ENCODE measurements at regions not wholly inside any gene's neighbourhood (a gene's known extent, or its start where the extent isn't known, plus 50 kb on each side); places are given as distances from the start of the nearest gene placed in this dataset.

DNA sequence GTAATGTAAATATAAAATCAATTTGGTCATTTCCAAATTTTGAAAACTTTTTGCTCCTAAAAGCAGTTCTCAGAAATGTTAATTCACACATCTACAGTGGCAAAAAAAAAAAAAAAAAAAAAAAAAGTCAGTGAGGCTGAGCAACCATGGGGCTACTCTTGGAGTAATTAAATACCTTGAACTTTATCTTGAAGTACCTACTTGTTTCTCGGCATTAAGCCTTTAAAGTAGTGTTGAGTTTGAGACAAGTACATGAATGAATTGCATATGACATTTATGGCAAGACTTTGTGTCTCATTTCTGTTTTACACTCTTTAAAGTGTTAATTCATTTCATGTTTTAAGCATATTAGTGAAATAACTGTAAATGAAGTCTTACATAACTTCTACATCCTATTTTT, 613.3 kb downstream of the XIRP2 start:
- no peak for DNase-seq (ENCODE audit: low read depth)
- TF ChIP-seq, protein P1, sequence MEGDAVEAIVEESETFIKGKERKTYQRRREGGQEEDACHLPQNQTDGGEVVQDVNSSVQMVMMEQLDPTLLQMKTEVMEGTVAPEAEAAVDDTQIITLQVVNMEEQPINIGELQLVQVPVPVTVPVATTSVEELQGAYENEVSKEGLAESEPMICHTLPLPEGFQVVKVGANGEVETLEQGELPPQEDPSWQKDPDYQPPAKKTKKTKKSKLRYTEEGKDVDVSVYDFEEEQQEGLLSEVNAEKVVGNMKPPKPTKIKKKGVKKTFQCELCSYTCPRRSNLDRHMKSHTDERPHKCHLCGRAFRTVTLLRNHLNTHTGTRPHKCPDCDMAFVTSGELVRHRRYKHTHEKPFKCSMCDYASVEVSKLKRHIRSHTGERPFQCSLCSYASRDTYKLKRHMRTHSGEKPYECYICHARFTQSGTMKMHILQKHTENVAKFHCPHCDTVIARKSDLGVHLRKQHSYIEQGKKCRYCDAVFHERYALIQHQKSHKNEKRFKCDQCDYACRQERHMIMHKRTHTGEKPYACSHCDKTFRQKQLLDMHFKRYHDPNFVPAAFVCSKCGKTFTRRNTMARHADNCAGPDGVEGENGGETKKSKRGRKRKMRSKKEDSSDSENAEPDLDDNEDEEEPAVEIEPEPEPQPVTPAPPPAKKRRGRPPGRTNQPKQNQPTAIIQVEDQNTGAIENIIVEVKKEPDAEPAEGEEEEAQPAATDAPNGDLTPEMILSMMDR (IDR thresholded peaks at IDR 0.05; ENCODE audit: insufficient read depth, low read depth, low read length, missing control alignments) = no peak

DNA sequence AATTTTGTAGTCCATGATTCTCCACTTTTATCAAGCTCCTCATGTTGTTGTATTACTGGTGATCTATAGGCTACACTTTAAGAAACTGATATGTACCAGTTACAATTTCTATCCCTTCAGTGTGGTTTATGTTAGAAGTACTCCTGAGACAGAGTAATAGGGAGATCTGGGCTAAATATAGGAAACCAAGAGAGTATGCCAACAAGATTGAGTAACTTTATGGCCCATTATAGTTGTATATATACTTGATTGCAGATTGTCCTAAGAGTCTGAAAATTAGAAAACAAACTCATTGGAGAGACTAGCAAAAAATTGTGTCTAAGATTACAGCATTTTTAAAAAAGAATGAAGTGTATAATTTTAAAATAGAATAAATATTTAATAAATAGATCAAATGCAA, 605.6 kb downstream of the XIRP2 start:
- TF ChIP-seq, protein P1 (IDR thresholded peaks at IDR 0.05; ENCODE audit: insufficient read depth, low read depth, low read length, missing control alignments) = no peak
- H3K4me3 ChIP-seq (ENCODE audit: low read depth, low read length) = no peak overlapping the region
- no peak for DNase-seq (ENCODE audit: low read depth)

More for the DNA sequence above, 613.3 kb downstream of the XIRP2 start:
- H3K4me3 ChIP-seq (ENCODE audit: low read depth, low read length) = no peak overlapping the region

DNA sequence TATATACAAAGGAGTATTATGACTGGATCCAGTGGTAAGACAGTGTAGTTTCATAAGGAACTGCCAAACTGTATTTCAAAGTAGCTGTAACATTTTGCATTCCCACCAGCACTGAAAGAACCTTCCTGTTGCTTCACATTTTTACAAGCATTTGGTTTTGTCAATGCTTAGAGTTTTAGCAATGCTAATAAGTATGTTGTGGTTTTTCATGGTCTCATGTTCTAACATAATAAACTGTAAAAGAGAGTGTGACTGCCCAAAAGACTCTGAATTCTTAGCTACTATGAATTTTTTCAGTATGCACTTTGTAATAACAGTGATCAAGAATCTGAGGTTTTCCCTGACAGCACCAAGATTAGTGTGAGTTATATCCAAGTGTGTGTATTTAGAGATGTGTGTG, 604.2 kb downstream of the XIRP2 start:
- H3K4me3 ChIP-seq (ENCODE audit: low read depth, low read length) = no peak overlapping the region
- TF ChIP-seq, protein P1 (IDR thresholded peaks at IDR 0.05; ENCODE audit: insufficient read depth, low read depth, low read length, missing control alignments) = no peak
- DNase-seq (ENCODE audit: low read depth) = no peak

DNA sequence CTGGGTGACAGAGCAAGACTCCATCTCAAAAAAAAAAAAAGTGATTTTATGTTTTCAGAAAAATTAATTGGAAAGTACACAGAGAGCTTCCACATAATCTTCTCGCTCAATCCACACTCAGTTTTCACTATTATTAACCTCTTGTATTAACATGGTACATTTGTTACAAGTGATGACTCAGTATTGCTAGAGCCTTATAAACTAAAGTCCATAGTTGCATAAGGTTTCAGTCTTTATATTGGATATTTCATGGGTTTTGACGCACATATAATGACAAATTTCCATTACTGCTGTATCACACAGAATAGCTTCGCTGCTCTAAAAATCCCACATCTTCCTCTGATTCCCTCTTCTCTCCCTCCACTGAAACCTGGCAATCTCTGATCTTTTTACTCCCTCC, 603.5 kb downstream of the XIRP2 start:
- no peak overlapping the region for H3K4me3 ChIP-seq (ENCODE audit: low read depth, low read length)
- no peak for DNase-seq (ENCODE audit: low read depth)
- TF ChIP-seq, protein P1 (IDR thresholded peaks at IDR 0.05; ENCODE audit: insufficient read depth, low read depth, low read length, missing control alignments) = no peak

DNA sequence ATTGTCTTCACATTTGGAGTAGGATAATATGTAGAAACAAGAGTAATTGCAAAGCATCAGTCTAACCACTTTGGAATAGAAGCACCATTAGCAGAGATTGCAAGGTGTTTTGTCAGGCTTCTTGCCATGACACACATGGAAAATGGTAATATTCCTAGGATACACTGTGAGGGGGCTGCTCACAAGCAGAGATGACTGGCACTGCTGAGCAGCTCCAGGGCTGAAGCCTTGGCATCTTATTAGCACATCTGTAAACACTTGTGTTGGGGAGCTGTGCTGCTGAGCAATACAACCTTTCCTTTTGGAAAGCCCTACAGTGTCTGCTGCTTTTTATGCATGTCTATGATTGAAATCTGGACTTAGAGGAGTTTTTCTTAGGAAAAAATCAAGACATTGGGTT, 602.2 kb downstream of the XIRP2 start:
- DNase-seq (ENCODE audit: low read depth) = no peak
- TF ChIP-seq, protein P1 (IDR thresholded peaks at IDR 0.05; ENCODE audit: insufficient read depth, low read depth, low read length, missing control alignments) = no peak

DNA sequence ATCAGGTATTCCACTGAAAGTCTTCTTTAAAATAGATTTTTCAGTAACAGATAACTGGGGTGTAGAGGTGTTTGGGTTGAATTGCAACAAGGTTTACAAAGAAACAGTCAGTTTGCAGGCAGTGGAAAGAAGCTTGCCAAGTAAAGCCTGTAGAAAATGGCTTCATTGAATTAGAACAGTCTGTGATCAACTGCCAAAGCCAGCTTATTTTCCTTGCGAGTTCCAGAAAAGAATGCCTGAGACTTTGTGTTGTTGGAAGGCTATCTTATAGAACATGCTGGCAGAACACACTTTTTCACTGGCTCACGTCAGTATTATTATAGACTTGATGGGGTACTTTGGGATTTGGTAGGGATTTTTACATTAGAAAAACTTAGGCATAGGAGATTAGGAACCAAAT, 601.0 kb downstream of the XIRP2 start:
- TF ChIP-seq, protein P1 (IDR thresholded peaks at IDR 0.05; ENCODE audit: insufficient read depth, low read depth, low read length, missing control alignments) = no peak
- no peak overlapping the region for H3K4me3 ChIP-seq (ENCODE audit: low read depth, low read length)
- no peak for DNase-seq (ENCODE audit: low read depth)

More for the DNA sequence above, 602.2 kb downstream of the XIRP2 start:
- H3K4me3 ChIP-seq (ENCODE audit: low read depth, low read length) = no peak overlapping the region

DNA sequence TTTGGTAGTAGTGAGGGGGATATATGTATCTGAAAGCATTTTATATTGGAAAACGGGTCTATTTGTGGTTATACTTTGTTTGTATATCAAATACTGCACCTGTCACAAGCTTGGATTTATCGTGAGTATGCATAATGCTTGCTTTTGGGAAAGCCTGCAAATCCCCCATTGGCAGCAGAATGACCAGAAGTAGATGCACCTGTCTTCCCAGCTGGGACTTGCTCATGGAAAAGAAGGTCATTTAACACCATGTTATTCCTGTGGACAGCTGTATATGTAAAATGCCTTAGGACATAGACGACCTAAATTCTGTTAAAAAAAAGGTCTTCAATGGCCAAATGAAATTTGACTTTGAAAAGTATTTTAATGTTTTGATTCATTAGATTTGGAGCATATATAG, 599.4 kb downstream of the XIRP2 start:
- DNase-seq (ENCODE audit: low read depth) = no peak
- no peak overlapping the region for H3K4me3 ChIP-seq (ENCODE audit: low read depth, low read length)
- TF ChIP-seq, protein P1 (IDR thresholded peaks at IDR 0.05; ENCODE audit: insufficient read depth, low read depth, low read length, missing control alignments) = no peak
